IMR-90 (cell line): ENCODE measurements at regions not wholly inside any gene's neighbourhood (a gene's known extent, or its start where the extent isn't known, plus 50 kb on each side); places are given as distances from the start of the nearest gene placed in this dataset.

Experiments used
- ATAC-seq: fragments of 200-7000 bp; cut with Tn5 transposase; 2 replicates; pipeline ENCODE4 v1.9.1; 2020; ENCODE audit warnings: low read depth, mild to moderate bottlenecking, moderate library complexity
- BruUV-seq: library from RNA; stranded (reverse); fragments of 400-500 nt; replicated peaks from 2 replicates; lab custom pipeline; 2021; lab: Mats Ljungman, UMichigan
- CTCF ChIA-PET: fragments of 300-600 bp; formaldehyde crosslinking; extraction: SDS; loops from one replicate; lab custom pipeline; 2021; ENCODE audit warnings: antibody characterized with exemption; lab: Yijun Ruan, JAX
- POLR2A ChIA-PET: fragments of 300-600 bp; sonication (Branson Sonifier 250); formaldehyde crosslinking; loops from one replicate; lab custom pipeline; 2022; ENCODE audit warnings: antibody characterized with exemption; ENCODE audit not compliant: unreplicated experiment; lab: Charles Lee
- DNase-seq: peaks from one replicate; pipeline ENCODE4 v3.0.0; 2013
- H2AFZ ChIP-seq: replicated peaks from 2 replicates; pipeline ENCODE3; 2013; ENCODE audit warnings: low read length, mild to moderate bottlenecking; ENCODE audit not compliant: poor library complexity
- H2AK5ac ChIP-seq: 2 replicates; pipeline ENCODE4 v1.6.1; 2013; ENCODE audit warnings: low read depth, low read length, inconsistent platforms
- H2AK9ac ChIP-seq: replicated peaks from 2 replicates; pipeline ENCODE3; 2013; ENCODE audit warnings: mild to moderate bottlenecking, low read depth, low read length, moderate library complexity; ENCODE audit not compliant: poor library complexity
- H2BK120ac ChIP-seq: 2 replicates; pipeline ENCODE4 v1.6.1; 2013; ENCODE audit warnings: low read depth, low read length, inconsistent platforms
- H2BK15ac ChIP-seq: 3 replicates; pipeline ENCODE4 v1.6.1; 2013; ENCODE audit warnings: low read depth, low read length, inconsistent platforms
- H2BK20ac ChIP-seq: 2 replicates; pipeline ENCODE4 v1.6.1; 2013; ENCODE audit warnings: low read depth, mild to moderate bottlenecking, inconsistent platforms, low read length, moderate library complexity
- H2BK5ac ChIP-seq: 2 replicates; pipeline ENCODE4 v1.6.1; 2013; ENCODE audit warnings: mild to moderate bottlenecking, low read depth, low read length, inconsistent platforms; ENCODE audit not compliant: poor library complexity, severe bottlenecking
- H3K14ac ChIP-seq: replicated peaks from 2 replicates; pipeline ENCODE4 v1.6.1; 2013; ENCODE audit warnings: low read depth, low read length, inconsistent platforms
- H3K18ac ChIP-seq: 2 replicates; pipeline ENCODE4 v1.6.1; 2013; ENCODE audit warnings: low read depth, low read length, control low read depth
- H3K23ac ChIP-seq: 2 replicates; pipeline ENCODE4 v1.6.1; 2013; ENCODE audit warnings: low read depth, low read length, inconsistent platforms
- H3K27ac ChIP-seq: 2 replicates; pipeline ENCODE4 v1.5.1; 2013; ENCODE audit warnings: mild to moderate bottlenecking, control low read depth, low read length; ENCODE audit not compliant: insufficient read depth
- H3K27me3 ChIP-seq: 2 replicates; pipeline ENCODE4 v1.6.1; 2013; ENCODE audit warnings: low read length; ENCODE audit not compliant: control insufficient read depth, insufficient read depth
- H3K36me3 ChIP-seq: 2 replicates; pipeline ENCODE4 v1.6.1; 2013; ENCODE audit warnings: low read length, mixed read lengths; ENCODE audit not compliant: control insufficient read depth, insufficient read depth
- H3K4ac ChIP-seq: 2 replicates; pipeline ENCODE4 v1.6.1; 2013; ENCODE audit warnings: low read depth, low read length, inconsistent platforms
- H3K4me1 ChIP-seq: 2 replicates; pipeline ENCODE4 v1.6.1; 2013; ENCODE audit warnings: low read length, mixed read lengths; ENCODE audit not compliant: control insufficient read depth, insufficient read depth
- H3K4me2 ChIP-seq: 2 replicates; pipeline ENCODE4 v1.6.1; 2013; ENCODE audit warnings: low read depth, mild to moderate bottlenecking, control low read depth, low read length, moderate library complexity
- H3K4me3 ChIP-seq: 2 replicates; pipeline ENCODE4 v1.5.1; 2013; ENCODE audit warnings: low read depth, mild to moderate bottlenecking, control low read depth, low read length, moderate library complexity; ENCODE audit not compliant: insufficient read depth
- H3K56ac ChIP-seq: 2 replicates; pipeline ENCODE4 v1.6.1; 2013; ENCODE audit warnings: low read length, inconsistent platforms; ENCODE audit not compliant: insufficient read depth; ENCODE audit errors: extremely low read depth
- H3K79me1 ChIP-seq, 2 experiments: 2 replicates each; pipeline ENCODE4 v1.6.1; 2013; ENCODE audit warnings: low read length in 2 of 2, inconsistent platforms in 1 of 2, low read depth in 1 of 2
- H3K9ac ChIP-seq: 2 replicates; pipeline ENCODE4 v1.6.1; 2013; ENCODE audit warnings: low read depth, low read length, control low read depth
- H3K9me1 ChIP-seq: 2 replicates; pipeline ENCODE4 v1.6.1; 2013; ENCODE audit warnings: low read length, inconsistent platforms; ENCODE audit not compliant: insufficient read depth
- H3K9me3 ChIP-seq: 2 replicates; pipeline ENCODE4 v1.6.1; 2013; ENCODE audit warnings: low read length; ENCODE audit not compliant: control insufficient read depth, insufficient read depth
- H4K20me1 ChIP-seq: 2 replicates; pipeline ENCODE4 v1.6.1; 2013; ENCODE audit warnings: low read length, inconsistent platforms; ENCODE audit not compliant: insufficient read depth
- H4K5ac ChIP-seq: 2 replicates; pipeline ENCODE4 v1.6.1; 2013; ENCODE audit warnings: mild to moderate bottlenecking, low read depth, low read length, control low read depth
- H4K8ac ChIP-seq, 2 experiments: 2 replicates each; pipeline ENCODE4 v1.6.1; 2013; ENCODE audit warnings: low read depth in 2 of 2, low read length in 2 of 2, control low read depth in 1 of 2, inconsistent platforms in 1 of 2
- H4K91ac ChIP-seq: 2 replicates; pipeline ENCODE4 v1.6.1; 2013; ENCODE audit warnings: low read depth, low read length, inconsistent platforms; ENCODE audit not compliant: insufficient read depth
- CEBPB ChIP-seq: IDR thresholded peaks from 2 replicates; pipeline ENCODE4 v1.6.1; 2012; ENCODE audit warnings: low read depth, low read length, improper control_type of control experiment
- WGBS, 2 experiments: methylation state at CpG; one replicate each; pipeline versions ENCODE4 v1.1.5 to v1.1.7; 2013; ENCODE audit warnings: missing lambda C conversion rate in 2 of 2; ENCODE audit not compliant: insufficient read length in 1 of 2; ENCODE audit errors: extremely low coverage in 2 of 2; 5-methylcytosine and 5-hydroxymethylcytosine counted together
- dilution Hi-C: fragments of 300-500 bp; cut with HindIII; formaldehyde crosslinking; loops from one replicate; pipeline ENCODE4 v1.14.3; 2018; ENCODE audit warnings: low sequenced_read_pairs; ENCODE audit not compliant: unreplicated experiment
- in situ Hi-C: fragments of 300-500 bp; cut with MboI; formaldehyde crosslinking; loops from 3 replicates; pipeline ENCODE4 v1.14.3; 2019; ENCODE audit warnings: low sequenced_read_pairs, inconsistent platforms, mixed read lengths
- intact Hi-C: fragments of 100-400 bp; cut with micrococcal nuclease; formaldehyde crosslinking; loops from 2 replicates; pipeline ENCODE4 v1.10.0; 2022

GRCh38 chr13:72004246-72004645, 137.2 kb upstream of the DACH1 start:
- dilution Hi-C loops: no loop called here
- no peak overlapping the region for H4K91ac ChIP-seq
- peaks cover 6% of the 10 kb centered on the region for H3K9me3 ChIP-seq
- no peak for TF ChIP-seq CEBPB
- H2AFZ ChIP-seq: no peak overlapping the region
- no peak overlapping the region for H3K4me2 ChIP-seq
- ATAC-seq: no peak
- ChIA-PET POLR2A (no interaction called here), CTCF (no interaction called here)
- H3K4me1 ChIP-seq: no peaks in the 10 kb centered on the region
- H3K36me3 ChIP-seq: no peaks in the 10 kb centered on the region
- no peak overlapping the region for H3K14ac ChIP-seq
- no peaks in the 10 kb centered on the region for H3K27me3 ChIP-seq
- no peak overlapping the region for H2AK9ac ChIP-seq
- H3K4me3 ChIP-seq: no peak overlapping the region
- no peak overlapping the region for H3K23ac ChIP-seq
- H4K20me1 ChIP-seq: no peaks in the 10 kb centered on the region
- no peak overlapping the region for H4K8ac ChIP-seq
- H2AK5ac ChIP-seq: no peak overlapping the region
- no peak overlapping the region for H2BK5ac ChIP-seq
- no peak overlapping the region for H2BK20ac ChIP-seq
- no peak overlapping the region for H4K5ac ChIP-seq
- H3K27ac ChIP-seq: no peak overlapping the region
- no peak overlapping the region for H3K9ac ChIP-seq
- H3K79me1 ChIP-seq: no peaks in the 10 kb centered on the region
- no peak overlapping the region for H3K56ac ChIP-seq
- no peak for DNase-seq
- BruUV-seq: no TSS peak
- H3K18ac ChIP-seq: no peak overlapping the region
- no peak overlapping the region for H2BK120ac ChIP-seq
- no peak overlapping the region for H2BK15ac ChIP-seq
- intact Hi-C loops: no loop called here
- no peak overlapping the region for H3K4ac ChIP-seq
- WGBS, 2 experiments: no CpG with 5 or more reads among the region's 3 CpGs
- no peaks in the 10 kb centered on the region for H3K9me1 ChIP-seq
- in situ Hi-C loops: no loop called here
